Kidney glomerular epithelial cell (primary cell): ENCODE measurements at regions not wholly inside any gene's neighbourhood (a gene's known extent, or its start where the extent isn't known, plus 50 kb on each side); places are given as distances from the start of the nearest gene placed in this dataset.
A peak's percentile ranks its signal among the peaks of the same experiment; 100 is the strongest.

Experiments used
- DNase-seq: peaks from one replicate; lab custom pipeline; 2025; lab: John Stamatoyannopoulos, UW

DNA sequence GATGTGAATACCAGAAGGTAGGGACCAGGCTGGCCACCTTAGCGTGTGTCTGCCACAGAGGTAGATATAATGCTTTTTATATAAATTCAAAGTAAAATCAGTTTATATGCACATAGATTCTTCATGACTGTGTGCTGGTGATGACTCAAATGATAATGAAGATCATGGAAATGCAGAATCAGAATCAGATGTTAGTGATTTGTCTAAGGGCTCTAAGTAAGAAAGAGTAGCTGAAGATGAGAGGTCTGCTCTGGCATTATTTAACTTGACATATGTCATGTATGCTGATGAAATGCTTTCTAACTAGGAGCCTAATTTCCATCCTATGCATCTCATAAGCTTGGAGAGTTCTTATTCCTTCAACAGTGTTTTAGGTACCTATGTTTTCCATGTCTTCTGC, 50.3 kb upstream of the DPH6 start:
- DNase-seq, result no peak

DNA sequence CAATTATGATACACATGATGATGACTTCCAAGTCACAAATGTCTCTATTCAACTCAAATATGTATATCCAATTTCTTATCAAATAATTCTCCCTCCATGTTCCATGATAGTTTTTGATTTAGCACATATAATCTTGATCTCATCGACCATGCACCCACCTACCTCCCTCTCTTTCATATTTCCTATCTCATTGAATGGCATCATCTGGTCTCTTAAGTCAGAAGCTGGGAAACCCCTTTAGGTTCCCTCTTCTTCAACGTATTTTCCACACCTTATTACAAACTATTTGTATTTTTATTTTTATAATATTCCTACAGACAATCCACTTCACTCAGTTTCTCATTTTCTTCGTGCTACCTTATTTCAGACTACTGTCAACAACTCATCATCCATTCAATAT, 56.9 kb upstream of the DPH6 start:
- DNase-seq, result no peak

DNA sequence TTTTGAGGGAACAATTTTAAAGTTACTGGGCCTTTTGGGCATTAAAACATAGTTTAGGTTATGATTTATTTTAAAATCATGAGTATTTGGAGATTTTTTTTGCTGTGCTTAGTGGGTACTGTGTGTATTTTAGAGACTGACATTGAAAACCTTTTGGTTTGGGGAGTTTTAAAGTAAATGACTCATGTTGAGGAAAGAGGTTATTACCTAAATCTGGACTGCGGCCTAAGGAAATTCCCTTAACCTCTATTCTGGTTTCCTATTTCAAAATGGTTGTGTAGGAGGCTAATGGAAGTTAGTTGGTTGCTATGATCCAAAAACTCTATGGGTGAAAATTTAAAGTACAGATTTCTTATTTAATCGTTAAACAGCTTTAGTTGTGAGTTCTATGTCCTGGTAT, 57.3 kb upstream of the DPH6 start:
- no peak for DNase-seq

DNA sequence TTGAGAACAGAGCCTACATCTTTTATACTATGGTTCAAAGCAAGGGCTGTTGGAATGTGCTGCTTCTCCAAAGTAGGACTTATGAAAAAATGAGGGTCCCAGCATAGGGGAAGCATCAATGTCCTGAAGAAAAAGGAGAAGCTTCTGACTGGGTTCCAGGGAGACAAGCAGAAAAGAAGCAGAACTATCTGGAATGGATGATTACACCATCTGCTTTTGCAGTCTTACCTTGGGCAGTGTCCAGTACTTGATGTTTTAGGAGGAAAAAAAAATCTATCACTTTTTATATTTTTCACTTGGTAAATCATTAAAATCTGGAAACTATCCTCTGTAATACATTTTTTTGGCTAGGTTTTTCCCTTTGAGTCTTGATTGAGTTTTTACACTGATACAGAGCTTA, 57.9 kb upstream of the DPH6 start:
- no peak for DNase-seq

DNA sequence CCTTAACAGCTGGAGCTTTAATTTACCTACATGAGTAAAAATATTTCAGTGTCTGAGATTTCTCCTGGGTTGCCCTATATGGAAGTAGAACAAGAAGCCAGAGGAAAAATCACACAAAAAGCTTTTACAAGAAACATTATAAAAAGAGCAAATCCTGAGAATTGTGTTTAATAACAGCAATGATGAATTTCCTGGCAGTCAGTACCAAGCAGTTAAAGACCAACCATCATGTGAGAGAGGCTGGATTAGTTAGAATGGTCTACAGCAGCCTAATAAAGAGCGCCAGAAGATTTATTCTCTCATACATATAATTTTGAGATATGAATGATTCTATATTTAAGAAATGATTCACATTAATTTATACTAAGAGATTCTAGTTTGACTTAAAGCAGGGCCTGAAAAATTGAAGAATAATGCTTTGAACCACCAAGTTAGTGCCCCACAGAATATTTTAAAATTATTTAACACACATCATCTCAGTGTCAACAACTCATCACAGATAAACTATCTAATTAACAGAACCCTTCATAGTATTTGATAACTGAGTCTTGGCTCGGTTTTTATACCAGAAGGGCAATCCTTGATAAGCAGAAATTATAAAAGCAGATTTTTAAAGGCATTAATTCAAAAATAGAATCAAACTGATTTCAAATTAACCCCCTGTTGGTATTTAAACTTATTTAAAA, 59.9 kb upstream of the DPH6 start:
- DNase-seq, result no peak

DNA sequence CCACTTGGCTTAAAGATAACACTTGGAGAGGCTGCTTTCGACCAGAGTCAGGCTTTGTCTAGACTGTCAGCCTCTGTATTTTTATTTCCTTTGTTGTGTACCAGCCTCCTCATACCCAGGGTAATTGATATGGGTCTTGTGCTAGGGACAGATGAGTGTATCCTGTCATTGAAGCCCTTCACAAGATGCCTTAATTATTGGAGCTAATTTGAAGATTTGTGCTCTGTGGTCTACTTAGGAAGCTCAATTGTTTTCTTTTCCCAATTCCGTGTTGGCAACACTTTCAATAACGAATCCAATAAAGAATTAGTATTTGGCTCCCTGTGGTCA, 60.5 kb upstream of the DPH6 start:
- DNase-seq, result no peak

DNA sequence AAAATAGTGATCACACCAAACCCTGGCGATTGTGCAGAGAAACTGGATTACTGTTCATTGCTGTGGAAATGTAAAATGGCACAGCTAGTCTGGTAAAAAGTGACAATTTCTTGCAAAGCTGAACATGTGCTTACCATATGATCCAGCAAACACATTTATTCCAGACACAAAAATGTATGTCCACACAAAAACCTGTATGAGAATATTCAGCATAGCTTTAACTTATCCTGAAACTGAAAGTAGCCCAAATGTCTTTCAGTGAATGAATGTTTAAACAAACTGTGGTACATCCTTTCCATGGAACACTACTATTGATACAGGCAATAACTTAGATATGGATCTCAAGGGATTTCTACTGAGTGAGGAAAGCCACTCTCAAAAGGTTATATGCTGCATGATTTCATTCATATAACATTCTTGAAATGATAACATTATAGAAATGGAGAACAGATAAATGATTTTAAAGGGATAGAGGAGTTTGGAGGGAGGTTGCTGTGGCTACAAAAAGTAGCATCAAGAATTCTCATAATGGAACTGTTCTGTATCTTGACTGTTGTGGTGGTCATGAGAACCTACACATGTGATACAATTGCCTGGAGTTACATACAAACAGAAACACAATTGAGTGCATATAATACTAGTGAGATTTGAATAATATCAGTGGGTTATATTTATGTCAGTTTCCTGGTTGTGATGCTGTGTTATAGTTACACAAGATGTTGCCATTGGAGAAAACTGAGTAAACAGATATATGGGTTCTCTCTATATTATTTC, 70.7 kb upstream of the DPH6 start:
- no peak for DNase-seq

DNA sequence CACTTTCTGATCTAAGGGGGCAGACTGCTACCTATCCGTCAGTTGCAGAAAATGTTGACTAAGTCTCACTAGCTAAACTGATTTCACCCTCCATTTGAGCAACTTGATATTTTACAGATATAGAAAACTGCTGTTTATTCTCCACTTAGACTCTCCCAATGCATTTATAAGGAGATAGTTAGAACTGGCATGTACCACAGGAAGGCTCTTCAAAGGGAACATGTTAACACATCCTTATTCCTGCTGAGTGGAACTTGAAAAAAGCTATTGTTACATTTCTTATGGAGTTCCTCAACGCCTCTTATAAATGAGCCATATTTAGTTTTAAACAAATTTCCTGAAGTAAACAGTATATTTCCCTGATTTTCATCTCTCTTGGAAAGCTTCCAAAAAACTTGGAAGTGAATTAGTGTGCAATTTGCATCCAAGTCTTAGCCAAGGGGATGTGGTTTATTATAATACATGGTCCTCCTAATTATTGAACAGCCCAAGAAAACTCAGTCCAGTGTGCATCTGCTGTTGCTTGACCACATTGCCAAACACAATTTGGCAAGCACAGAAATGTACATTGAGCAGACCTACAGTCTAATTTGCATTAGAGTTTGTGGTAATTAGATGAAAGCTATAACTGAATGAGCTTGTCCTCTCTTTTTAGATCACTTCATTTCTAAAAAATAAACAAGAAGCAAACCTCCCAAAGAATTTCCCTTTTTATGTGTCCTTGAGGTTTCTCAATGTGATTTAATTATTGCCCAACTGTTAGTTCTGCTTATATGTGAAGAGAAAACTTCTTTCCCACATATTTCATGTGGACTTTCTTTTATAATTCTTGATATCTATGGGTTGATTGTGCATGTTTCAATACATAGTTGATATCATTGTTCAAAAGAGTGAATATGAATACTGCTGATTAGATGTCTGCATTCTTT, 72.6 kb upstream of the DPH6 start:
- no peak for DNase-seq

DNA sequence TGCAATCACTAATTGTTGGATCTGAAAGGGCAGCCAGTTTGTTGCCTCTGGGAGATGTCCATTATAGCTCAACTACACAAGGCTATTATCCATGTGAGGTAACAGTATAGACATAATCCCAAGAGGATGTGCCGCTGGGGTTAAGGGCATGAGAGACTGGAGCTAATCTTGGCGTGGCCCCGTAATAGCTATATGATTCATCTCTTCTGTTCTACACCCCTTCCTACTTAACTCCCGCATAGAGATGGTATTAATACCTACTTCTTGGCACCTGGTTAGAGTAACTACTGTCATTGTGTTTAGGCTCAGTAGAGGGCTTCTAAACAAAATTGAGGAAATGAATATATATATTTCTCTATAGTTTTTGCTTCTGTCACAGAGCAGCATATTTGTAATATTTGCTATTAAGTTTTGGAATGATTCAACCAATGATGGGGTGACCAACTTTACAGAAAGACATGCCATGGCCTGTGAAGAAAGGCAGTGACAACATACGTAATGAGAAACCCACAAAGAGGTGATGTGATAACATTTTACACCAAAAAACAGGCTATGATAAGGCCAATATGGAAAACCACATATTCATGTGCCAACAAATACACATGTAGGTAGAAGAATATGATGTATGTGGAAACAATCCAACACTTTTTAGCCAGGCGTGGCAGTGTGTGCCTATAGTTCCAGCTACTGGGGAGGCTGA, 76.8 kb upstream of the DPH6 start:
- DNase-seq, result no peak

DNA sequence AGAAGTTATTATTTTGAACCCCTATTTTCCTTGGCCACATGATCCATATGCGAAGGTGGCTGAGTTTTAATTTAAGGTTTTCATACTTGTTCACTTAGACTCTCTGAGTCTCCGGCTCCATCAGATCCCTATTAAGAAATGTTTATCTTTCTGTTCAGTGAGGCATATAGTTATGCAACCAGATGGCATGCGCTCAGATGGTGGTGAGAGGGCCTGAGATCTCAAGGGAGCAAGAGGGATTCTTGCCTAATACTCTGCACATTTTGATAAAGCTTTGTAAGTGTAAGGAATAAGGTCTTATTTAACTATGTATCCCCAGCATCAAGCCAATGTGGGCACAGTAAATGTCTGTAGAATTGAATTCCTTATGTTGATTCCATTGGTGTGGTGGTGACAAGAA, 78.9 kb upstream of the DPH6 start:
- peak; percentile 32 for DNase-seq

DNA sequence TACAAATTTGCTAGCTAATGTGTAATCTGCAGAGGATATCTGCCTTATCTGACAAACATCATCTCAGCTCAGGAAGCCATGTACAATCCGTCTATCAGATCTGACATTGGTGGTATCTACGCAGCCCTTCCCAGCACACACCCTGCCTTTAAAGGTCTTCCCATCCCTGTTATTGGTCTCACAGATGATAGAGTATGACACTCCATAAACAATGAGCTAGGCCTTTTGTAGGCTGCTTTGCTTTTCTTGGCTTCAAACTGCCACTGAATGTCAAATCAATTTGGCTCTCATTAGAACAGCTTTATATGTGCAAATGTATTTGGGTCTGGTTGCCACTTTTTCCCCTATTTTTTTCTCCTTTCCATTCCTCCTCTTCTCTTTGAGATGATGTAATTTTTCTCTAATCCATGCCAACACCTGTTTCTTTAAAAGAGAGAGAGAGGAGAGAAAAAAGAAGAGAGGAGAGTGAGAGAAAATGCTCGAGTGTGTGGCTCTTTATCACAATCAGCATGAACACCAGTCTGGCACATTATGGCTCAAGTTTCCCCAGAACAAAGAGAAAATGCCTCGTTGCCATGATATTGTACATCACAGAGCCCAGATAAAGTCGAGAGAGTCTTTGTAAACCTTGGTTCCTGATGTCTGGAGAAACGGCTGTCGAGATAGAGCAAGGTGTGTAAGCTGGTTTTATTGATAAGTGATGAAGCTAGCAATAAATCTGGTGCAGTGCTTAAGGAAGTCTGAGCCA, 80.8 kb upstream of the DPH6 start:
- DNase-seq, result no peak

DNA sequence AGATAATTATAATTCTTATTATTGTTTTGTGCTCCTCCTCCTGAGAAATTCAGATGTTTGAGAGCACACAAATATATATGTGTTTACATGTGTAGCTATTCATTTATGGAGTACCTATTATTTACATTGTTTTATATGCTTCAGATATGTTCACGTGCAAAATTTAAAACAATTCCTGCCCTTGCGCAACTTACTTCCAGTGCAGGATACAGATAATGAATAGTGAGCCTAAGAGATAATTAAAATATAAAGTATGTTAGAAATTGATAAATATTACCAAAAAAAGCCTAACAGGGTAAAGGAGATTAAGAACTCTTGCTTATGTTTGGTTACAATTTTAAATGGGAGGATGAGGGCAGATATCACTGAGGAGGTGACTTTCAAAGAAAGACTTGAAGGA, 81.7 kb upstream of the DPH6 start:
- no peak for DNase-seq

DNA sequence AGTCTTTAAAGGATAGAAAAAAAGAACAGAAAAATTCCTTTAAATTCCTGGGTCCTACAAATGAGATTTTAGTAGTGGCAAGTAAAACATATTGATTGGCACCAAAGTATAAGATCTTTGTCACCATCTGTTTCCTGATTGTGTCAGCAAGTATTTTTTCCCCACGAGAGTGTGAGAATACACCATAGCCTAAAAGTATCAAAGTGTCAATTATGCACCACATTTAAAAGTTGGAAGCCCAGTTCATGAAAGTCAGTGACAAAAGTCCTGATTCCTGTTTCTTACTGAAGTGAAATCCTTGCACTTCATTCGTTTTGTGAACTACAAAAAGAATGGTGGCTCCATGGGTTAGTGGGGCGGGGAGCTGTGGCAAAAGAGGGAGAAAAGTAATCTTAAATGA, 83.8 kb upstream of the DPH6 start:
- no peak for DNase-seq

DNA sequence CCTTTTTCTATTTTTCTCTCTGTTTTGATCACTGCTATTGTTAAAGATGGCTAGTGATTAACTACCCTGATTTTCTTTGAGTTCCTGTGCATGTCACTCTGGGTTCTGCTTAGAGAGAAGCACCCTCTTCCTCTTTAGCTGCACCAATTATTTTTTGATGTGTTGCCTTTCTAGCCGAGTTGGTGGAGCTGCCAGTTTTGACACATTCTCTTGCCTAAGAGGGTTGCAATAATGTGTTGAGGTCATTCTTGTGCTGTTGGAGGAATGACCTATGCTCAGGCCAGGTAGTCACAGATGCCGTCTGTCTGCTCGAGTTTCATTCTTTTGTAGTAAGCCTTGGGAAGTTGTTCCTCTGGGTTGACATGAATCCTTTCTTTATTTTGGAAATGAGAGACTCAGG, 84.6 kb upstream of the DPH6 start:
- DNase-seq, result no peak

DNA sequence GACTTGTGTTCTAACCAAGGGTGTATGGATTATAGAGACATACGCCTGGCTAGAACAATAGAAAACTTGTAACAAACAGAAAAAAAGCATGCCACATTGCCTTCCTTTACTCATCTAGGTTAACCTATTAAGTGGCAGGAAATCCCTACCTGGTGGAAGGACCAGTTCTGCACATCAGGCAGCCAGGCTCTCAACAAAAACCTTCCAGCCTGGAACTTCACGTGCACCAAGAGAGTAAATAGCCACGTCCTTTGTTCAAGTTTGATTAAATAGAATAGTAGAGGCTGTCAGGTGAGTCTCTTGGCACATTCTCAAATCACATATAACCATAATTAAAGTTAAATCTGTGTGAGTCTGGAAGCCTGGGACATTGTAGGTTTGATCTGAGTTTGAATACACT, 85.0 kb upstream of the DPH6 start:
- DNase-seq, result no peak

DNA sequence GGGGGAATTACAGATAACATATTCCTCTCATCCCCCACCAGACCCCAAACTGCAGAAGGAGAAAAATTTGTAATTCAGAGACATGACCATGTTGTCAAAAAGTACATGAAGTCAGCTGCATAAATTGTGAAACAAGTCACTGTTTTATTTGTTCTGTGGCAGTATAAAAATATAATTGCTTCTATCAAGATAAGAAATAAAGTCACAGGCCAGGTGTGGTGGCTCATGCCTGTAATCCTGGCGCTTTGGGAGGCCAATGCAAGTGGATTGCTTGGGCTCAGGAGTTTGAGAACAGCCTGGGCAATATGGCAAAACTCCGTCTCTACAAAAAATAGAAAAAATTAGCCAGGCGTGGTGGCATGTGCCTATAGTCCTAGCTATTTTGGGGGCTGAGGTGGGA, 87.7 kb upstream of the DPH6 start:
- no peak for DNase-seq

DNA sequence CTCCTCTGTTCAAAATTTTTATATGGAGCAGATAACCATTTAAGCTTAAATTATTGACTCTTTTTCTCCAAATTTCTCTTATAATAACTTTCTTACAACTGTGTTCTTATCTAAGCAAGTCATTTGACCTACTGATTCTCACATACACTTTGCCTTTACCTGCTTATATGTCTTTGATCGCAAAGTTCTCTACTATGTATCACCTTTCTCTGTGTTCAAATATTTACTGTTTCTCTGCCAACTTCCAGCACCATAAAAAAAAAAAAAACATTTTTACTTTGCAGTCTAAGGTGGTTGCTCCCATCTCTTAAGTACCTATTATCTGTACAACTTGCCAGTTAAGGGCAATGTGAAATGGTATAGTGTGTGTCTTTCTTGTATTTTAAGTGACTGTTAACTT, 100.8 kb upstream of the DPH6 start:
- no peak for DNase-seq

DNA sequence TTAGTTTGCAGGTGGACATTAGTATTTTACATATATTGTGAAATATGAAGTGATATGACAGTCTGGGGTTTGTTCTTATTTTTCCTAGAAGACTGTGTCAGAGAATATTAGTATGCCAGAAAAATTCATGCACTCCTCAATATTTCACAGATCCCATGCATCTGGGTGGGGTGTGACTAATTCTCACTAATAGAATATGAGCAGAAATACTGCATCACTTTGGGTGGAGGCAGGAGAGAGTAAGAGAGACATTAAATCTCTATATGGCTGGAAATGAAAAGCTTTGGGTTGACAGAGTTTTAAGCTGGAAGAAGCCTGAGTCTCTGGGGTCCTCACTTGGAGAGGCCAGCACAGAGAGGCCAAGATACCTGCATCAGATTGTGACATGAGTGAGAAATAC, 101.3 kb upstream of the DPH6 start:
- DNase-seq, result no peak

DNA sequence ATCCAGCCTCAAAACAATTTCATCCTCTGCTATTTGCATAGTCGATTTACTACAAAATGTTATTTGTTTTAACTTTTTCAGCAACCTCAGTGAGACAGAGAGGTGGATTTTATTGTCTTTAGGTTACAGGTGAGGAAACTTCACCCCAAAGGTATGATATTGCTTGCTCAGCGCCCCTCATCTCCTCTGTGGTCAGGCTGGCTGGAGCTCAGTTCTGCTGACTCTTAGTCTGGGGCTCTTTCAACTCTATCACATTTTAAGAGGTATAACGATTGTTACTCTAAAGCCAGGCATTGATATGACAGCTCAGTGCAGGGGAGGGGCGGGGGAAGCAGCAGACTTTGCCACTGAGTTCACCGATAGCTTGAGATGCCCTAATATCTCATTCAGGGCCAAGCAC, 103.0 kb upstream of the DPH6 start:
- no peak for DNase-seq

DNA sequence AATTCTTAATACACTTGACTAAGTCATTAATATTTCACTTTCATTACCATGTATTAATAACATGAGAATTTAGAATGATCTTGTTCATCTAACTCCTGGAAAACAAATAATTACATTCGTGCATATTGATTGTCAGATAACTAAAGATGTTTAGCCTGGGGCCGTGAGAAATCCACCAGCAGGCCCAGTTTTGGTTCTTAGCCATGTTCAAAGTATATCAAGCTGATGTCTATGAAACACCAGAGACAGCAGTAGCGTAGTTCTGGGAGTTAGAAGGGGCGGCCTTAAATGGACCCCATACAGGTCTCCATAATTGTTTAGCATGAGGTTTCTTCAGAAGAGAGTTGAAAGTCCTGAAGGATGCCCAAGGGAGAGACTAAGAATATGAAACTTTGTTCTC, 103.6 kb upstream of the DPH6 start:
- DNase-seq, result no peak

DNA sequence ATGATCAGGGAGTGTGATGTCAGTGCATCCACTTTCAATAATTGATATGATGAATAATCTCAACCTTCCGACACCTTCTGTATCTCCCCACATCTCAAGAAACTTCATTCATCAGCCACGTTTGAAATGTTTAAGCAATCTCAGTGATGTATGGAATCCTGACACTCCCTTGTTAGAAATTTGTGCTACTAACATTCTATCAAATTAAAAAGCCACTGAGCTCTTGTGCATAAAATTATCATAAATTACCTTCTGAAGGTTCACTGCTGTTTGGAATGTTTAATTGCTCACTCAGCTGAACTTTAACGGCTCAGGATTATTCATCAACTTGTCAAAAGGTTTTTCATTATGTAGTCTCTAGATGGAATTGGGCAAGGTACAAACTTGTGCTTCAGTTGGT, 108.4 kb upstream of the DPH6 start:
- peak; percentile 72 for DNase-seq
